ENCODE measurements at regions not wholly inside any gene's neighbourhood (a gene's known extent, or its start where the extent isn't known, plus 50 kb on each side); places are given as distances from the start of the nearest gene placed in this dataset.

DNA sequence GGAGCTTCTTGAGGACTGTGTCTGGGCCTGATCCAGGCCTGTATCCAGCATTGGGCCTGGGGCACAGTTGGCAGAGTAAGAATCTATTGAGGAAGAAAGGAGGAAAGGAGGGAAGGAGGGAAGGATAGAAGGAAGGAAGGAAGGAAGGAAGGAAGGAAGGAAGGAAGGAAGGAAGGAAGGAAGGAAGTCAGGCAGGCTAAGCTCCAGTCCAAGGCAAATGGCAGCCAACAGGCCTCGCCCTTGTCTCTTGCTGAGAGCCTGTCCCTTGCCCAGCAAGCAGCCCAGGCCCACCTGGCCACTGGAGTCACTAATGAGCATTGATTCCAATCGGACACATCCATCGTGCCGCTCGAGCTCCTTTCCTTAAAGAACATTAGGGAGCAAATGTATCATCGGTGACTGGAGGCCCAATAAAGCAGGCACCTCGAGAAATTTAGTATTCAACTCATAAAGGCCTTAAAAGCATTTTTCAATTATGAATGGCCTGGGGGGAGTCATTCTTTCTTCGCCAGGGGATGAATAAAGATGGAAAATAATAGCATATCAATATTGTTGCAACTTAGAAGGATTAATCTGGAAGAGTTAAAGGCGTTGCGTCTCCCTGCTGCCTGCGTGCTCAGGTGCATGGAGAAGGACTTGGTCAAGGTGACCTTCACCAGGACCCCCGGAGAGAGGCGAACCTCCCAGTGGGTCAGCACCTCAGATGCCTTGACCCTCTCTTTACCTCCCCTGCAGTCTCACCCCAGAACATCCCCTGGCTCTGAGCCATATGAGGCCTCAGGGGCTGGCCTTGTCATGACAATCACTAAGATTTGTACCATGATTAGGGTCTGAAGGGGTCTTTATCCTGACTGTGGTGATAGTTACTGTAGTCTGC lies 144.5 kb upstream of the RUNX3 start:
- ChIA-PET POLR2A (no interaction called here), CTCF (interaction anchor here (1.6 to 1.9 kb wide), 2 partner anchors 27 to 56 kb away, joined by 3 to 6 read pairs; no protein-coding TSS in a partner anchor)
- TF ChIP-seq, protein P1, sequence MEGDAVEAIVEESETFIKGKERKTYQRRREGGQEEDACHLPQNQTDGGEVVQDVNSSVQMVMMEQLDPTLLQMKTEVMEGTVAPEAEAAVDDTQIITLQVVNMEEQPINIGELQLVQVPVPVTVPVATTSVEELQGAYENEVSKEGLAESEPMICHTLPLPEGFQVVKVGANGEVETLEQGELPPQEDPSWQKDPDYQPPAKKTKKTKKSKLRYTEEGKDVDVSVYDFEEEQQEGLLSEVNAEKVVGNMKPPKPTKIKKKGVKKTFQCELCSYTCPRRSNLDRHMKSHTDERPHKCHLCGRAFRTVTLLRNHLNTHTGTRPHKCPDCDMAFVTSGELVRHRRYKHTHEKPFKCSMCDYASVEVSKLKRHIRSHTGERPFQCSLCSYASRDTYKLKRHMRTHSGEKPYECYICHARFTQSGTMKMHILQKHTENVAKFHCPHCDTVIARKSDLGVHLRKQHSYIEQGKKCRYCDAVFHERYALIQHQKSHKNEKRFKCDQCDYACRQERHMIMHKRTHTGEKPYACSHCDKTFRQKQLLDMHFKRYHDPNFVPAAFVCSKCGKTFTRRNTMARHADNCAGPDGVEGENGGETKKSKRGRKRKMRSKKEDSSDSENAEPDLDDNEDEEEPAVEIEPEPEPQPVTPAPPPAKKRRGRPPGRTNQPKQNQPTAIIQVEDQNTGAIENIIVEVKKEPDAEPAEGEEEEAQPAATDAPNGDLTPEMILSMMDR (IDR thresholded peaks at IDR 0.05; ENCODE audit: control extremely low read depth, extremely low read depth, low read depth, missing control alignments) = no peak
- no peak for DNase-seq (ENCODE audit: extremely low spot score)

DNA sequence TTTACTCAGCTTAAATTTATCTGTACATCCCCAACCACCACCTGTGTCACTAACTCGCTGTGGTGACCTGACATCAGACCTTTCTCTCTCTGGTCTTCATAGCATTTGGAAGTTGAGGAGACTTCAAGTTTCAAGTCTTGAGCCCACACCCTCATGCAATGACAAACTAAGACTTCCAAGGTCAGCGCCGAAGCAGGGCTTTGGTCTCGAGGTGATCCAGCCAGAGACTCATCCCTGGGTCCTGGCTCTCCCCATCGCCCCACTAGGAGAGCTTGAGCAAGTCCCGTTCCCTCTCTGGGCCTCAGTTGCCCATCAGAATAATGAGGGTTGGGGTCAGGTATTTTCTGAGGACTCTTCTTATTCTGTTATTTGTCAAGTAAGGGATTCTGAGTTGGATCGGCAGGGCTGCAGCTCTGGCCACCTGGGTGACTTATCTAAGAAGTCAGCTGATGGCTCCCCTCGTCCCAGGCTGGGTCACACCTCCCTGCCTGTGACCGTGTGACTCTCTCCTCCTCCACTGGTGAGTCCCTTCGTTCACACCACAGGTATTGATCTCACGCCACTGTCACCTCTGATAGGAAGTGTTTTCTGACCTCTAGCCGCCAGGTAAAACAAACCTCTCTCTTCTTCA lies 143.7 kb upstream of the RUNX3 start:
- POLR2A ChIA-PET = no interaction called here
- TF ChIP-seq, protein P1 (IDR thresholded peaks at IDR 0.05; ENCODE audit: control extremely low read depth, extremely low read depth, low read depth, missing control alignments) = no peak
- CTCF ChIA-PET = interaction anchor here (1.4 to 1.9 kb wide), 3 partner anchors 9 to 57 kb away, joined by 3 to 6 read pairs (median 5); no protein-coding TSS in a partner anchor
- no peak for DNase-seq (ENCODE audit: extremely low spot score)

DNA sequence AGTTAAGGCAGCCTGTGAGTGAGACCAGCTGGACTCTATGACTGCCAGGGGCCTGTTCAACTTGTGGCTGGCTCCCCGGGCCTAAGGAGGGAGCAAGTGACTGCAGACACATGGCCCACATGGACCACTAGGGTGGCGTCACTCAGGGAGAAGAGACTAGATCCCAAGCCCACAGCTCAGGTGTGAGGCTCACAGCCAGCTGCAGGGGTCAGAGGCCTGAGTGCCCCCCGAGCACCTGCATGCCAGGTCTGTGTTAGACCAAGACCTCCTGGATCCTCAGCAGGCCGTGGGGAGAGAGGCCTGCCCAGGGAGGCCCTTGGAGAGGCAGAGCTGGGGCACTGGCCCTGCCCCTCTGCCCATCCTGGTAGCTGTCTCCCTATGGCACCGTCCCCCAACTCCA lies 142.4 kb upstream of the RUNX3 start:
- no peak for DNase-seq (ENCODE audit: extremely low spot score)
- TF ChIP-seq, protein P1 (IDR thresholded peaks at IDR 0.05; ENCODE audit: control extremely low read depth, extremely low read depth, low read depth, missing control alignments) = no peak
- CTCF ChIA-PET = interaction anchor here (0.8 to 2.5 kb wide), 3 partner anchors 9 to 35 kb away, joined by 3 to 10 read pairs (median 5); no protein-coding TSS in a partner anchor
- POLR2A ChIA-PET = no interaction called here

DNA sequence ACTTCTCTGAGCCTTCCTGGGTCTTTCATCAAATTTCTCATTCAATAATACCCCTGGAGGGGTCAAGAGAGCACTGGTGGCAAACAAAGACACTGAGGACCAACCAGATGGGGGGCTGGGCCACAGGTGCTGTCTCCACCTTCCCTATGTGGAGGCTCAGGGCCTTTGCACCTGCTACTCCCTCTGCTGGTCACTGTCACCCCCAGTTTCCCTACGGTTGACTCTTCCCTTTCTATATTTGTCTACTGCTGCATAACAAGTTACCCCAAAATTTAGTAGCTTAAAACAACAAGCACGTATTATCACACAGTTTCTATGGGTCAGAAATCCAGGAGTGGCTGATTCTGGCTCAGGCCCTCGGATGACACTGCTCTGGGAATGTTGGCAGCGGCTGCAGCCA lies 138.8 kb upstream of the RUNX3 start:
- peak; percentile 49 for DNase-seq (ENCODE audit: extremely low spot score)
- ChIA-PET CTCF (interaction anchor here (1.9 kb wide), 1 partner anchor 12 kb away, joined by 6 read pairs; no protein-coding TSS in a partner anchor), POLR2A (no interaction called here)
- TF ChIP-seq, protein P1 (IDR thresholded peaks at IDR 0.05; ENCODE audit: control extremely low read depth, extremely low read depth, low read depth, missing control alignments) = peak; percentile 27

DNA sequence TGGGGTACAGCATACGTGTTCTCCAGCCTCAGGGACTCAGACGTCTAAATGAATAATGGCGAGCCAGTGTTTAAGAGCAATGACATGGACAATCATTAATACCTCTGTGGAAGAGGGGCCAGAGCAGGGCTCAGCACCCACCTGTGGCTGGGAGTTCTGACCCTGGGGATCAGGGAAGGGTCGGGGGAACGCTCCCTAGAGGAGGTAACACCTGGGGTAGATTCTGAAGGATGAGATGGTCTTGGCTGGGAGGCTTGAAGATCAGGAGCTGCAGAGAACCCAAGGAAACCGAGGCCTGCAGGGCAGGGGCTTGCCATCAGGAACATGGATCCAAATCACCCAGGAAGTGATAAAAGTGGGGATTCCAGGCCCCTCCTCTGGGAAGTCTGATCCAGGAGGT lies 138.2 kb upstream of the RUNX3 start:
- POLR2A ChIA-PET = no interaction called here
- DNase-seq (ENCODE audit: extremely low spot score) = no peak
- TF ChIP-seq, protein P1 (IDR thresholded peaks at IDR 0.05; ENCODE audit: control extremely low read depth, extremely low read depth, low read depth, missing control alignments) = no peak
- CTCF ChIA-PET = interaction anchor here (1.9 kb wide), 1 partner anchor 13 kb away, joined by 6 read pairs; no protein-coding TSS in a partner anchor

DNA sequence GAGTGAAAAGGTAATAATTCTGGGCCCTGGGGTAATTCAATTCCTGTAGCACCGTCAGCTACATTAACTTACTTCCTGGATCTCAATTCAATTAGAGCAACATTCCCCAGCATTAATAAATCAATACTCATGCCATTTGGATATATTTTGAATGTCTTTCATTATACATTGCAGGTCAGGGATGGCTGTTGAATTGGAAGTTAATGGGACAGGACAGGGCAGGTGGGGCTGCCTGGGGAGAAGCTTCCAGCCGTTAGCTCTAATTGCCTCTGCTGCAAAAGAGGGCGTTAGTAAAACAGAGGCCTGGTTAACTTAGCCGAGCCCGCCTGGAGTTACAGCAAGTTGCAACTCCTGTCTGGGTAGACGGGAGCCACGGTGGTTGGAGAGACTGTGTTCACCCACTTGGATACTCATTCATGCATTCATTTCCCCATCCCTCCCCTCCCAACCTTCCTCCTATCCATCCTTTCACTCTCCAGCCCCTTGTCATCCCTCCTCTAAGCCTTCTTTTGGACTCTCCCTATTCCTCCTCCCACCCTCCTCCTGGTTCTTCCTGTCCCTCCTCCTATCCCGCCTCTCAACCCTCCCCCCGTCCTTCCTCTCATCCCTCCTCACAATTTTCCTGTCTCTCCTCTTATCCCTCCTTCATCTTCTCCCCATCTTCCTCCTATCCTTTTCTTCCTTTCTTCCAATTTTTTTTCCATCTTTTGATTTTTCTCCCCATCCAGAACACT lies 137.6 kb upstream of the RUNX3 start:
- CTCF ChIA-PET = interaction anchor here (1.9 to 2.4 kb wide), 2 partner anchors 13 to 32 kb away, joined by 6 to 9 read pairs; no protein-coding TSS in a partner anchor
- TF ChIP-seq, protein P1 (IDR thresholded peaks at IDR 0.05; ENCODE audit: control extremely low read depth, extremely low read depth, low read depth, missing control alignments) = no peak
- no peak for DNase-seq (ENCODE audit: extremely low spot score)
- POLR2A ChIA-PET = no interaction called here
